GM12878 (cell line): ENCODE measurements at regions not wholly inside any gene's neighbourhood (a gene's known extent, or its start where the extent isn't known, plus 50 kb on each side); places are given as distances from the start of the nearest gene placed in this dataset.
"Not testable (repeated sequence)": the region's sequence is repeated elsewhere in the genome, so short reads cannot be mapped to it uniquely, and the experiment has no call there.

Experiments
- ATAC-seq: fragments of 200-7000 bp; cut with Tn5 transposase; 3 replicates; pipeline ENCODE4 v1.9.1; 2020; ENCODE audit warnings: mild to moderate bottlenecking, moderate library complexity
- BruUV-seq: library from RNA; stranded (reverse); fragments of 400-500 nt; replicated peaks from 2 replicates; lab custom pipeline; 2021; lab: Mats Ljungman, UMichigan
- CTCF ChIA-PET: fragments of 300-600 bp; sonication (Branson Sonifier 250); formaldehyde crosslinking; extraction: SDS; loops from one replicate; lab custom pipeline; 2021; ENCODE audit warnings: inconsistent platforms; lab: Yijun Ruan, JAX
- POLR2A ChIA-PET: fragments of 350-600 bp; formaldehyde crosslinking; extraction: SDS; loops from one replicate; lab custom pipeline; 2021; ENCODE audit warnings: inconsistent platforms; lab: Charles Lee
- RAD21 ChIA-PET: fragments of 300-600 bp; sonication (Branson Sonifier 250); formaldehyde crosslinking; loops from one replicate; lab custom pipeline; 2023; ENCODE audit warnings: antibody characterized with exemption; ENCODE audit not compliant: unreplicated experiment; lab: Charles Lee
- SMC1A ChIA-PET: fragments of 300-600 bp; sonication (Branson Sonifier 250); formaldehyde crosslinking; loops from one replicate; lab custom pipeline; 2023; ENCODE audit not compliant: unreplicated experiment, uncharacterized antibody; lab: Charles Lee
- DNase-seq: peaks from one replicate; pipeline ENCODE4 v3.0.0-alpha.2; 2011; ENCODE audit warnings: low read depth, low spot score
- FAIRE-seq: peaks from 3 replicates; lab custom pipeline; 2011; peaks lifted over from hg19 to GRCh38; lab: Jason Lieb, UNC
- H2AFZ ChIP-seq: 2 replicates; pipeline ENCODE4 v1.6.0; 2011; ENCODE audit warnings: low read depth, low read length, control low read depth; ENCODE audit not compliant: control insufficient read depth
- H3K27ac ChIP-seq: 2 replicates; pipeline ENCODE4 v1.5.1; 2011; ENCODE audit warnings: control low read depth; ENCODE audit not compliant: control insufficient read depth, insufficient read depth
- H3K27me3 ChIP-seq, 2 experiments: replicated peaks in 1 of 2; 2 replicates each; pipeline versions ENCODE4 v1.6.0 to v1.6.1; 2011; ENCODE audit warnings: low read length in 1 of 2; ENCODE audit not compliant: control insufficient read depth in 2 of 2, insufficient read depth in 2 of 2
- H3K36me3 ChIP-seq, 2 experiments: 2 replicates each; pipeline ENCODE4 v1.5.1; 2011; ENCODE audit warnings: low read length in 1 of 2; ENCODE audit not compliant: control insufficient read depth in 2 of 2, insufficient read depth in 2 of 2
- H3K4me1 ChIP-seq: 2 replicates; pipeline ENCODE4 v1.6.1; 2011; ENCODE audit warnings: mild to moderate bottlenecking, low read length, moderate library complexity, mixed read lengths; ENCODE audit not compliant: control insufficient read depth, insufficient read depth
- H3K4me2 ChIP-seq: 2 replicates; pipeline ENCODE4 v1.6.0; 2011; ENCODE audit warnings: control low read depth; ENCODE audit not compliant: control insufficient read depth, insufficient read depth
- H3K4me3 ChIP-seq: fragments of 200-600 bp; sonication (generic); 2 replicates; pipeline ENCODE4 v1.5.1; 2016
- H3K79me2 ChIP-seq: 2 replicates; pipeline ENCODE4 v1.6.0; 2011; ENCODE audit warnings: low read length; ENCODE audit not compliant: control insufficient read depth, insufficient read depth
- H3K9ac ChIP-seq: 2 replicates; pipeline ENCODE4 v1.8.0; 2011; ENCODE audit warnings: low read length, control low read depth, mixed read lengths; ENCODE audit not compliant: control insufficient read depth, insufficient read depth
- H3K9me3 ChIP-seq: replicated peaks from 3 replicates; pipeline ENCODE4 v1.5.1; 2011; ENCODE audit warnings: mild to moderate bottlenecking, low read length; ENCODE audit not compliant: control insufficient read depth, insufficient read depth
- H4K20me1 ChIP-seq: 2 replicates; pipeline ENCODE4 v1.6.0; 2011; ENCODE audit not compliant: control insufficient read depth, insufficient read depth
- CHD1 ChIP-seq: IDR thresholded peaks from 2 replicates; pipeline ENCODE4 v1.6.1; 2012; ENCODE audit warnings: low read depth, low read length, improper control_type of control experiment
- ETV6 ChIP-seq, 2 experiments: fragments of 450-650 bp in 1 of 2; IDR thresholded peaks in 1 of 2; conservative IDR thresholded peaks in 1 of 2; 2 replicates each; pipeline ENCODE4 v1.6.1; 2014; ENCODE audit warnings: antibody characterized with exemption in 1 of 2, borderline replicate concordance in 1 of 2, low read depth in 1 of 2, mild to moderate bottlenecking in 1 of 2, moderate library complexity in 1 of 2
- WGBS: methylation state at CpG from one replicate; pipeline ENCODE4 v1.1.6; 2016; ENCODE audit warnings: low lambda C conversion rate; ENCODE audit not compliant: insufficient replicate concordance, insufficient coverage; ENCODE audit errors: missing lambda C conversion rate; 5-methylcytosine and 5-hydroxymethylcytosine counted together
- in situ Hi-C: fragments of 300-500 bp; cut with MboI; formaldehyde crosslinking; loops from 9 replicates; pipeline ENCODE4 v1.14.3; 2018; ENCODE audit warnings: mixed read lengths
- intact Hi-C: fragments of 100-400 bp; cut with micrococcal nuclease; formaldehyde crosslinking; loops from one replicate; pipeline ENCODE4 v1.14.2; 2022; ENCODE audit not compliant: unreplicated experiment

GRCh38 chr3:63719796-63720445 is 67.4 kb downstream of the SNTN start:
- Histone ChIP-seq H3K36me3 (no peaks in the 10 kb centered on the region), H3K4me2 (no peak overlapping the region), H3K4me1 (no peaks in the 10 kb centered on the region), H3K4me3 (no peak overlapping the region), H2AFZ (no peak overlapping the region), H3K9ac (no peak overlapping the region), H3K27ac (no peak overlapping the region), H3K27me3 (no peaks in the 10 kb centered on the region), H4K20me1 (no peaks in the 10 kb centered on the region), H3K9me3 (no peaks in the 10 kb centered on the region), H3K79me2 (no peaks in the 10 kb centered on the region)
- SMC1A ChIA-PET, result no interaction called here
- TF ChIP-seq ETV6 (conservative IDR thresholded peaks at IDR 0.05 in 1 of 2, IDR thresholded peaks at IDR 0.05 in 1 of 2; ENCODE audit: borderline replicate concordance in 1 of 2, low read depth in 1 of 2), result 0 out of 4 replicates have a peak, but pooled peaks of 1 of the 2 experiments have one; percentile 68
- TF ChIP-seq CHD1, result no peak
- BruUV-seq, result no TSS peak
- in situ Hi-C loops (no loop called here), intact Hi-C loops (no loop called here)
- CTCF ChIA-PET, result no interaction called here
- POLR2A ChIA-PET, result no interaction called here
- FAIRE-seq, result no peak
- DNase-seq, result no peak
- RAD21 ChIA-PET, result no interaction called here
- WGBS, result 0% methylated on average over 5 of the region's 5 CpGs
- ATAC-seq, result no peak

- in situ Hi-C loops, BruUV-seq, H3K9ac ChIP-seq, ATAC-seq, intact Hi-C loops, H3K27ac ChIP-seq, POLR2A ChIA-PET, SMC1A ChIA-PET, H3K9me3 ChIP-seq, H3K36me3 ChIP-seq, CTCF ChIA-PET, RAD21 ChIA-PET, H3K27me3 ChIP-seq, H3K4me1 ChIP-seq, DNase-seq, H2AFZ ChIP-seq, H3K79me2 ChIP-seq, FAIRE-seq, H3K4me2 ChIP-seq, H3K4me3 ChIP-seq, H4K20me1 ChIP-seq: not testable (repeated sequence)
- 76% methylated on average over 1 of the region's 1 CpG for WGBS
These were observed 68.5 kb downstream of the SNTN start for GRCh38 chr3:63720951-63721350.
